ENCODE measurements at regions not wholly inside any gene's neighbourhood (a gene's known extent, or its start where the extent isn't known, plus 50 kb on each side); places are given as distances from the start of the nearest gene placed in this dataset.
"Not testable (repeated sequence)": the region's sequence is repeated elsewhere in the genome, so short reads cannot be mapped to it uniquely, and the experiment has no call there.

GRCh38 chr12:53877961-53878360, 60.7 kb upstream of the HOXC13 start:
- DNase-seq = not testable (repeated sequence)

GRCh38 chr12:53887006-53887405, 51.6 kb upstream of the HOXC13 start:
- no peak for DNase-seq

GRCh38 chr12:53887881-53888280, 50.8 kb upstream of the HOXC13 start:
- DNase-seq = no peak
